ENCODE measurements at regions not wholly inside any gene's neighbourhood (a gene's known extent, or its start where the extent isn't known, plus 50 kb on each side); places are given as distances from the start of the nearest gene placed in this dataset.

GRCh38 chr20:24809606-24810005 lies 139.5 kb upstream of the CST7 start:
- Mint-ChIP-seq H3K4me3 (ENCODE audit: low read depth) (no peak overlapping the region), H3K27ac (peak overlapping the region; percentile 21), H3K36me3 (ENCODE audit: insufficient read depth) (no peaks in the 10 kb centered on the region), H3K4me1 (ENCODE audit: low read depth) (no peaks in the 10 kb centered on the region), H3K9me3 (ENCODE audit: low read depth) (no peaks in the 10 kb centered on the region), H3K27me3 (peaks cover 9% of the 10 kb centered on the region)
- TF ChIP-seq, protein P1, sequence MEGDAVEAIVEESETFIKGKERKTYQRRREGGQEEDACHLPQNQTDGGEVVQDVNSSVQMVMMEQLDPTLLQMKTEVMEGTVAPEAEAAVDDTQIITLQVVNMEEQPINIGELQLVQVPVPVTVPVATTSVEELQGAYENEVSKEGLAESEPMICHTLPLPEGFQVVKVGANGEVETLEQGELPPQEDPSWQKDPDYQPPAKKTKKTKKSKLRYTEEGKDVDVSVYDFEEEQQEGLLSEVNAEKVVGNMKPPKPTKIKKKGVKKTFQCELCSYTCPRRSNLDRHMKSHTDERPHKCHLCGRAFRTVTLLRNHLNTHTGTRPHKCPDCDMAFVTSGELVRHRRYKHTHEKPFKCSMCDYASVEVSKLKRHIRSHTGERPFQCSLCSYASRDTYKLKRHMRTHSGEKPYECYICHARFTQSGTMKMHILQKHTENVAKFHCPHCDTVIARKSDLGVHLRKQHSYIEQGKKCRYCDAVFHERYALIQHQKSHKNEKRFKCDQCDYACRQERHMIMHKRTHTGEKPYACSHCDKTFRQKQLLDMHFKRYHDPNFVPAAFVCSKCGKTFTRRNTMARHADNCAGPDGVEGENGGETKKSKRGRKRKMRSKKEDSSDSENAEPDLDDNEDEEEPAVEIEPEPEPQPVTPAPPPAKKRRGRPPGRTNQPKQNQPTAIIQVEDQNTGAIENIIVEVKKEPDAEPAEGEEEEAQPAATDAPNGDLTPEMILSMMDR (IDR thresholded peaks at IDR 0.05; ENCODE audit: unreplicated experiment) = no peak
- no peak for DNase-seq (ENCODE audit: low spot score, unreplicated experiment)

DNA sequence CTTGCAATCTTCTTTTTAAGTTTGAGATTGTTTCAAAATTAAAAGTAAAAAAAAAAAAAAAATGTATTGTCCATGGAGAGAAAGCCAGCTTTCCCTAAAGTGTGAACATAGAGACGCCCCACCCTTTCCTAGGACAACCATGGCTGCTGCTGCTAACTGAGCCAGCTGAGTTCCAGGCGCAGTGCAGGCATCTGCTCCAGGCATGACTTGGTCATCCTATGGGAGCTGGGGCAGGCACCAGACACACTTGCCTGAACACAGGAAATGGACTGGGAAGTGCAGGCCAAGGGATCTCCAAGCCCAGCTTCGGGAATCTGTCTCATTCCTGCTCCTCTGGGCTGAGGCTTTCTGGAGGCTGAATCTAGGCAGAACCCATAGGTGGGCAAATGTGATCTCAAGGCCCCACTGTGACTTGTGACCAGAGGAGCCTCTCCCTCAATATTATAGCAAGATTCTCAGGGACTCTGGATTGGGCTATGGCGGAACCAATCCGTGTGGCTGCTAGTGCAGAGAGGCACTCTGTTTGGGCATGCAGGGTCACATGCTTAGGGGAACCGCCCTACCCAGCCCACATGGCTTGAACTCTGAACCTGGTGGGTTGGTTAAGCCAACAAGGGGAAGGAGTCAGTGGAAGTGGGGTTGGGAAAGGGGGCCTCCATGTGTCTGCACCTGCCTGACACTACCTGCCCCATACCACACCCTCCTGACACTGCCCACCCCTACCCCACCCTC lies 138.2 kb upstream of the CST7 start:
- no peak for DNase-seq (ENCODE audit: low spot score, unreplicated experiment)
- no peaks in the 10 kb centered on the region for H3K4me1 Mint-ChIP-seq (ENCODE audit: low read depth)
- H3K27ac Mint-ChIP-seq = no peak overlapping the region
- H3K27me3 Mint-ChIP-seq = peaks cover 9% of the 10 kb centered on the region
- H3K36me3 Mint-ChIP-seq (ENCODE audit: insufficient read depth) = no peaks in the 10 kb centered on the region
- H3K4me3 Mint-ChIP-seq (ENCODE audit: low read depth) = no peak overlapping the region
- no peaks in the 10 kb centered on the region for H3K9me3 Mint-ChIP-seq (ENCODE audit: low read depth)
- TF ChIP-seq, protein P1 (IDR thresholded peaks at IDR 0.05; ENCODE audit: unreplicated experiment) = no peak

- Mint-ChIP-seq H3K4me1 (ENCODE audit: low read depth) (no peaks in the 10 kb centered on the region), H3K4me3 (ENCODE audit: low read depth) (no peak overlapping the region), H3K36me3 (ENCODE audit: insufficient read depth) (no peaks in the 10 kb centered on the region), H3K9me3 (ENCODE audit: low read depth) (no peaks in the 10 kb centered on the region), H3K27me3 (peaks cover 9% of the 10 kb centered on the region), H3K27ac (no peak overlapping the region)
- DNase-seq (ENCODE audit: low spot score, unreplicated experiment) = no peak
- TF ChIP-seq, protein P1 (IDR thresholded peaks at IDR 0.05; ENCODE audit: unreplicated experiment) = no peak
Measured at GRCh38 chr20:24812373-24812772, 136.7 kb upstream of the CST7 start.

DNA sequence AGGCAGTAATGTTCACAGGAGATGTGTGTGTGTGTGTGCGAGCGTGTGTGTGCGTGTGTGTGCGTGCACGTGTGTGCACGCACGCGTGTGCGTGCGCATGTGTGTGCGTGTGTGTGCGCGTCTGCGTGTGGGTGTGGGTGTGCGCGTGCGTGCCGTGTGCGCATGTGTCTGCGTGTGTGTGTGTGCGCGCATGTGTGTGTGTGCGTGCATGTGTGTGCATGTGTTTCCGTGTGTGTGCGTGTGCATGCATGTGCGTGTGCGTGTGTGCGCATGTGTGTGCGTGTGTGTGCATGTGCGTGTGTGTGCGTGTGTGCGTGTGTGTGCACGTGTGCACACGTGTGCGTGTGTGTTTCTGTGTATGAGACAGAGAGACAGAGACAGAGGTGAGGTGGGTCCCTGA lies 136.0 kb upstream of the CST7 start:
- Mint-ChIP-seq H3K4me1 (ENCODE audit: low read depth) (no peaks in the 10 kb centered on the region), H3K27ac (no peak overlapping the region), H3K9me3 (ENCODE audit: low read depth) (no peaks in the 10 kb centered on the region), H3K36me3 (ENCODE audit: insufficient read depth) (no peaks in the 10 kb centered on the region), H3K27me3 (peaks cover 9% of the 10 kb centered on the region), H3K4me3 (ENCODE audit: low read depth) (no peak overlapping the region)
- TF ChIP-seq, protein P1 (IDR thresholded peaks at IDR 0.05; ENCODE audit: unreplicated experiment) = no peak
- no peak for DNase-seq (ENCODE audit: low spot score, unreplicated experiment)

- Mint-ChIP-seq H3K27ac (no peak overlapping the region), H3K4me1 (ENCODE audit: low read depth) (no peaks in the 10 kb centered on the region), H3K27me3 (peaks cover 9% of the 10 kb centered on the region), H3K9me3 (ENCODE audit: low read depth) (no peaks in the 10 kb centered on the region), H3K36me3 (ENCODE audit: insufficient read depth) (no peaks in the 10 kb centered on the region), H3K4me3 (ENCODE audit: low read depth) (no peak overlapping the region)
- TF ChIP-seq, protein P1 (IDR thresholded peaks at IDR 0.05; ENCODE audit: unreplicated experiment) = no peak
- DNase-seq (ENCODE audit: low spot score, unreplicated experiment) = no peak
Measured at GRCh38 chr20:24813496-24813895, 135.6 kb upstream of the CST7 start.
